H1 (cell line): ENCODE measurements at regions not wholly inside any gene's neighbourhood (a gene's known extent, or its start where the extent isn't known, plus 50 kb on each side); places are given as distances from the start of the nearest gene placed in this dataset.

ENCODE experiments used
- ATF3 ChIP-seq: IDR thresholded peaks from 2 replicates; pipeline ENCODE4 v1.6.1; 2011; ENCODE audit warnings: low read depth, mild to moderate bottlenecking, low read length; ENCODE audit not compliant: insufficient read depth
- CTCF ChIP-seq, 3 experiments: IDR thresholded peaks; 1 replicate in 2 of 3; 2 replicates in 1 of 3; pipeline versions ENCODE4 v1.5.1 to v1.6.1; 2011; ENCODE audit warnings: low read length in 3 of 3, mild to moderate bottlenecking in 3 of 3, inconsistent platforms in 2 of 3, low read depth in 1 of 3, moderate library complexity in 1 of 3; ENCODE audit not compliant: insufficient read depth in 1 of 3; ENCODE audit errors: control extremely low read depth in 1 of 3
- EZH2 ChIP-seq: fragments of 200-600 bp; sonication (generic); IDR thresholded peaks from 2 replicates; pipeline ENCODE4 v1.7.1; 2012; ENCODE audit warnings: low read depth, mild to moderate bottlenecking, moderate library complexity, low read length, inconsistent platforms; ENCODE audit not compliant: severe bottlenecking
- POLR2AphosphoS5 ChIP-seq: IDR thresholded peaks from 2 replicates; pipeline ENCODE4 v1.6.1; 2011; ENCODE audit warnings: low read depth, low read length

GRCh38 chr20:22846863-22847262 is 188.2 kb upstream of the SSTR4 start:
- TF ChIP-seq CTCF (IDR thresholded peaks at IDR 0.05; ENCODE audit: control extremely low read depth in 1 of 3, insufficient read depth in 1 of 3, low read depth in 1 of 3, low read length in 3 of 3) (no peak), POLR2AphosphoS5 (no peak), EZH2 (no peak), ATF3 (no peak)
